Fibroblast of skin of scalp (primary cell): ENCODE measurements at regions not wholly inside any gene's neighbourhood (a gene's known extent, or its start where the extent isn't known, plus 50 kb on each side); places are given as distances from the start of the nearest gene placed in this dataset.
A peak's percentile ranks its signal among the peaks of the same experiment; 100 is the strongest.

ENCODE experiments used
- DNase-seq: peaks from one replicate; pipeline ENCODE4 v3.0.0-alpha.2; 2013

DNA sequence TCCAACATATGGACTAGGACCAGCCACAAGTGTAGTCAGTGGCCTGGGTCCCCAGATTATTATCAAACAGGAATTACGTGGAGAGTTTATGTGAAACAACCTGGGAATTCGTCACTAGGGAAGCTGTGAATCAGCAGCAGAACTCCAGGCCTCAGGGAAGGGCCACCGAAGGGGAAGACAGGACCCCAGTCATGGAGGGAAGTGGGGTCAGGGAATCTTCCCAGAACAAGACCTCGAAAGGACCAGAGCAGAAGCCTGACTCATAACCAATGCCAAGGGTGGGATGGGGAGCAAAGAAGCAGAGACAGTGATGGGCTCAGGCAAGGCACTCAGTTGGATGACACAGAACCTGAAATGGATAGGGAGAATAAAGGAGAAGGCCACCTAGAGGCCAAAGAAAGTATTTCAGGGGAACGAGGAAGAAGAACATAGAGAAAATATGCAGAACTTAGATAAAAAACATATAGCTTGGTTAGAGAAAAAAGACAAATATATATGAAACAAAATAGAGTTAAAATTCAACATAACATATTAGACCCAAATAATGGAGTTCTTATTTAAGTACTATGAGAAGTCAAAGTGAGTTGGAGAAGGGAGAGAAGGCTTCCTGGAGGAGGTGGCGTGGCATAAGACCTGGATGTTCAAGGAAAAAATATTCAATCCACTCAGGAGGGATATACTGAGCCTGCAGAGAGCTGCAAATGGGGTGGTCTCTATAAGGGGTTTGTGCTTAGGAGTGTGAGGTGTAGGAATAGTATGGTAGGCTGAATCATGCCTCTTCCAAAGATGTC, 66.7 kb upstream of the CAST start:
- peak; percentile 6 for DNase-seq

DNA sequence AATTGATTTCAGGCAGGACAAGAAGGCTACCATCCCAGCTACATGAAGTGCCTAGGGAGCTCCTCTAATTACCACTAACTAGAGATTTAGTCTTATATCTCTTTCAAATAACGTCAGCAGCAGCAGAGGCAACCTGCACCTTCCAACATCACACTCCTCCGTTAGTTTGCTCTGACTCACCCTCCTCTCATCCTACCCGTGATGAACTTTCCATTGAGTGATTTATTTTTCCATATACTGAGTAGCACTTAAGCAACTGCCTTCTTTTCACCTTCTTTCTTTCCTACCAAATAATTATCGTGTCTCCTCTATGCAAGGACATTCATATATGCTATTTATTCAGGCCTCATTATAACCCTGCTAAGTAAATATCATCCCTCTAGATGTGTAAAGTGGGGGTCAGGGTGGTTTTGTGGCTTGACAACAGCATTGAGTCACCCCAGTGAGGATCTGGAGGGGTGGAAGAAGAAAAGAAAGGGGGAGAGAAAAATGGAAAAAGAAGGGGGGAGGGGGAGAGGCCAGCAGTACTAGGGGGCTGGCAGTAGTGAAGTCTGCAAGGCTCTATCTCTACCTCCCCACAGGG, 64.6 kb upstream of the CAST start:
- DNase-seq = no peak

DNA sequence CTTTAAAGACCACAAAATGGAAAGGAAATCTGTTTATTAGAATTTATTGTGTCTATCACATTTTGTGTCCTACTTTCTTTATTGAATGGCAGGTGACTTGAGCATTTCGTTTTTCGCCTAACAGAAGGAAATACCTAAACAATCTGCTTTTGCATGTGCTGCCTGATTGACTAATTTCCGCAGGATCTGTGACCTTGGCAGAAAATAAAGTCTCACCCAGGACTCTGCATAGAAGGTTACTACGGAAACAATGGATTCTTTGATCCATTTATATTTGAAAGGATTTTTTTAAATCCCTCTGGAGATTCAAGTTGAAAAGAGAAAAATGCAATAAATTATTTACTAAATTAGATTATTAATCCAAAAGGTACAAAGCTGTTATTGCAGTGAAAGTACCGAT, 61.0 kb upstream of the CAST start:
- DNase-seq = no peak

DNA sequence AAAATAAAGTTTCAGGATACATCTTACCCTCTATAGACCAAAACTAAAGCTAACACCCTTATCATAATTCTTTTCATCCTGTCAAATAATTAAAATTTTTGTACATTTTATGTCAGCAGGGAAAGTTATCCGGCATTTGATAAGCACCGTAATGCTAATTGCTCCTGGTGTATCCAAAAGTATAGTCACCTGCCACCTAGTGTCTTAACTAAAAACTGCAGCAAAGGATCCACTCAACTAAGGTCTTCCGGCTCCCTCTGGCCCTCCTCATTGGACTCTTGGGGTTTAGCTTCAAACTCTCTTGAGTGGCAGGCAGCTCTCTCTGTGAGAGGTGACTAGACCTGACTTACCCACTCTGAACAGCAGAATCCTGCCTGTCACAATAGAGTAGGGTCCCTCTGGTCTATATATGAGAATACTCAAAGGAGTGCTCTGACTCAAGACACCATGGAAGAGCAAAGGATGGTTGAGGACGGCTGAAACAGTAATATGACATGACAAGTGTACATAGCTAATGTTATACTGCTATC, 60.4 kb upstream of the CAST start:
- DNase-seq = peak; percentile 71

DNA sequence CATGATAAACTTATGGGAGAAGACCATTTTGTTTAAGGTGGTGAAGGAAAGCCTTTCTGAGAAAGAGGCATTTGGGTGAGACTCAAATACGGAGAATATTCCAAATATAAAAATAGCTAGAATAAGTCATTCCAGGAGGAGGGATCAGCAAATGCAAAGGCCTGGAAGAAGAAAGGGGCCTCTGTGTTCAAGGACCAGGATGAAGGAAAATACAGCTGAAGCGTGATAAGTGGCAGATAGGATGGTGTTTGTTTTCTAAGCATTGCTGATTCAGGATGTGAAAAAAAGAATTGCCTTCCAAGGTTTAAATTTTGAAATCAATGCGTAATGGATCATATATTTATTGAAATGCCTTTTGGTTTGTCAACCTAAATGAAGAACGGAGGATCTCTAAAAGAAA, 59.4 kb upstream of the CAST start:
- DNase-seq = no peak

DNA sequence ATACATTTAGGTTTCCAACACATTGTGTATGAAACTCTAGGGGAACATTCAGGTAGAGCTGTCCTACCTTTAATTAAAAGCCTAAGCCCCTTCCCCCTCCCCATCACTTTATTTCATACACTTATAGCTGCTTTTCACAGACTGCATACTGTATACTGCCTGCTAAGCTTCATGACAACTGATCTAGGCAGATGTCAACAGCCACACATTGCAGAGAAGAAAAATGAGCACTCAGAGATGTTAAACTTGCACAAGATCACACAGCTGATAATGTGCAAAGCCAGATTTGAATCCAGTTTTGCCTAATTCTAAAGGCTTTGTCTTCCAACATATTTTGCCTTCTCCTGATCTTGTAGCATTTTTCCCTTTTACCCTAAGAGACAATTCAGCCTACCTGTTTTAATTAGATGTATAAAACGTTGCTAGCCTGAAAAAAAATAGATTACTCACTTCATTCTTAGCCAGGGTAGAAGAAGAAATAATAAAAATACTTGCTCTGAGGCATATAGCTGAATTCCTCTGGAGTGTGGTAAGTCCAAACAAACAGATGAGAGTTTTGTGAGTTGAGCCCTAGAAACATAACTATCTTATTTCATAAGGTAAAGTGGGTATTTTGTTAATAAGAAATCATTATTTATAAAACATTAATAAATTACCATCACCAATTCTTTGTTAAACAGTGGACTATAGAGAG, 56.9 kb upstream of the CAST start:
- DNase-seq = no peak

DNA sequence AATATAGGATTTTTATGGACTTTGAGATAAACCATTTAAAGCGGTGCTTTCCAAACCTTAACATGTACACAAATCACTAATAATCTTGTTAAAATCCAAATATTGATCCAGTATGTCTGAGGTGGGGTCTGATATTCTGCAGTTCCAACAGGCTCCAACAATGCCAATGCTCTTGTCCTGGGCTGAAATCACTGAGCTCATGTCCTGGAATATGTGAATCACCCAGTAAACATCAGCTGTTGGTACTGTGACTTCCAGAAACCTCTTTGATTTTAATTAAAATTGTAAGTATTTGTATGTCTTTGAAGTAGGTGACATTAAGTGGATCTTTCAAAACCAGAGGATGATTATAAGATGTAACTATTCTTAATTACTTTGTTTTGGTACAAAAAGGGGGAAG, 52.8 kb upstream of the CAST start:
- DNase-seq = no peak

DNA sequence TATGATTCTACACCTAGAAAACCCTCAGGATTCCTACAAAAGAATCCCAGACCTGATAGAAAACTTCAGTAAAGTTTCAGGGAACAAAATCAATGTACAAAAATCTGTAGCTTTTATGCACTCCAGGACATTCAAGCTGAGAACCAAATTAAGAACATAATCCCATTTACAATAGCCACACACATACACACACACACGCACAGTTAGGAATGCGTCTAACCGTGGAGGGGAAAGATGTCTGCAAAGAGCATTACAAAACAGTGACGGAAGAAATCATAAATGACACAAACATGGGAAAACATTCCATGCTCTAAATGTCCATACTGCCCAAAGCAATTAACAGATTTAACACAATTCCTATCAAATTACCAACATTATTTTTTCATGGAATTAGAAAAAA, 51.4 kb upstream of the CAST start:
- DNase-seq = peak; percentile 62

DNA sequence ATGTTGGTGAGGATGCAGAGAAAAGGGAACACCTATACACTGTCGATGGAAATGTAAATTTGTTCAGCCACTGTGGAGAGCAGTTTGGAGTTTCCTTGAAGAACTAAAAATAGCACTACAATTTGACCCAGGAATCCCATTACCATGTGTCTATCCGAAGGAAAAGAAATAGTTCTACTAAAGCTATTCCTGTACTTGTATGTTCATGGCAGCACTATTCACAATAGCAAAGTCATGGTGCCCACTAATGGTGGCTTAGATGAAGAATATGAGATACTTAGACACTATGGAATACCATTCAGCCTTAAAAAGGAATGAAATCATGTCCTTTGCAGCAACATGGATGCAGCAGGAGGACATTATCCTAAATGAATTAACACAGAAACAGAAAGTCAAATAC, 50.2 kb upstream of the CAST start:
- no peak for DNase-seq
